Ovary (tissue), 7 donors: ENCODE measurements at regions not wholly inside any gene's neighbourhood (a gene's known extent, or its start where the extent isn't known, plus 50 kb on each side); places are given as distances from the start of the nearest gene placed in this dataset.

Experiments used
- DNase-seq, 5 donors: peaks; one replicate each; pipeline ENCODE4 v3.0.0-alpha.2; 2019 to 2020
- H3K27ac ChIP-seq, 2 donors: fragments of 200-600 bp; one replicate each; pipeline versions ENCODE4 v1.5.1 to v1.8.0; 2019 to 2022
- H3K27me3 ChIP-seq: fragments of 200-600 bp; one replicate; pipeline ENCODE4 v1.8.0; 2022
- H3K36me3 ChIP-seq: fragments of 200-600 bp; sonication (generic); one replicate; pipeline ENCODE4 v1.5.1; 2019
- H3K4me1 ChIP-seq: one replicate; pipeline ENCODE4 v1.8.1; 2013; ENCODE audit warnings: mild to moderate bottlenecking, moderate library complexity; ENCODE audit not compliant: insufficient read depth
- H3K4me3 ChIP-seq: fragments of 200-600 bp; sonication (generic); one replicate; pipeline ENCODE4 v1.5.1; 2017
- H3K9me3 ChIP-seq, 2 donors: fragments of 200-600 bp in 1 of 2; sonication (generic) in 1 of 2; one replicate each; pipeline versions ENCODE4 v1.5.1 to v1.8.1; 2013 to 2019; ENCODE audit warnings: mild to moderate bottlenecking in 1 of 2, moderate library complexity in 1 of 2
- EP300 ChIP-seq: sonication (generic); formaldehyde crosslinking; IDR thresholded peaks from one replicate; pipeline ENCODE4 v1.6.1; 2017; ENCODE audit warnings: antibody characterized with exemption
- POLR2A ChIP-seq: fragments of 450-650 bp; IDR thresholded peaks from one replicate; pipeline ENCODE4 v1.6.1; 2017; ENCODE audit warnings: antibody characterized with exemption, mild to moderate bottlenecking, moderate library complexity
- WGBS, 3 donors: extraction: QIAGEN DNeasy Blood & Tissue Kit in 1 of 3; methylation state at CpG; one replicate each; pipeline versions ENCODE4 v1.1.5 to v1.1.7; 2013 to 2017; 5-methylcytosine and 5-hydroxymethylcytosine counted together
- intact Hi-C, 4 donors: fragments of 100-400 bp; cut with DNase I; formaldehyde crosslinking; loops; one replicate each; pipeline versions ENCODE4 v1.11.0 to v1.15.1; 2022 to 2023
- TF ChIP-seq, protein P1 (sequence below), 3 donors: fragments of 450-650 bp in 2 of 3; fragments of 200-600 bp in 1 of 3; IDR thresholded peaks; one replicate each; pipeline versions ENCODE4 v1.5.1 to v1.8.0; 2016 to 2022; ENCODE audit warnings: antibody characterized with exemption in 3 of 3, mild to moderate bottlenecking in 1 of 3
- donor health status: DM: no; HTN: no; CAD: no; lungs with moderate emphysema.
- donor health status: DM: no; HTN: no; CAD: no.
- donor health status: Bipolar disorder and iron deficiency.
- donor health status: DM: no; HTN: no; CAD: no.
- donor health status: DM: yes; HTN: yes; CAD: no.

DNA sequence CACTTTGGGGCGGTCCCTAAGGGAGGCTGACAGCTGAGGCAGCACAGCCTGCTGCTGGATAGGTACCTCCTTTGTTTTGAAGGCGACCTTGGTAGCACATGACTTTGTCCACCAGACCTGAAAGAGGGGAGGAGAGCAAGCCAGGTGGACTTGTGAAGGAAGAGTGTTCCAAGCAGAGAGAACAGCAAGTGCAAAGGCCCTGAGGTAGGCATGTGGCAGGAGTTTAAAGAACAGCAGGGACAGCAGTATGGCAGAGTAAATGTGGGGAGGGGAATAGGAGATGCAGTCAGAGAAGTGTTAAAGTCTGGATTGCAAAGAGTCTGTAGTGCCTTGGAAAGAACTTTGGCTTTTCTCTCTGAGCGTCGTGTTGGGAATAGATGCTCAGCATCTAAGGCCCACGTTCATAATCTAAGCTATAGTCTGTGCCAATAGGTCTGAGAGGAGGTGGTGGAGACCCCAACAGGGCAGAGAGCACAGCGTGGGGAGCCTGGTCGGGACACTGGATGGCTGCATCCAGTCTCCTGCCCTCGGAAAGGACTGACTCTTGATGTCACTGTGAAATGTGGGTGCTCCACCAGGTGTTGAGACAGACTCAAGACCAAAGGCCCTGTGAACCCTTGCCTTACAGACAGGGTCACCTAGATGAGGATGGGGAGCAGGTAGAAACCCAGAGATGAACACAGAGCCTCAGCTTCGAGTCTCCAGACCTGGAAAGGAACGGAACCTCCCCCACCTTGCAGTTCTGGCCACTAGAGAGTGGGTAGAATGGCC lies 242.1 kb upstream of the PWP1 start:
- no peak for DNase-seq
- Histone ChIP-seq H3K27me3 (no peaks in the 10 kb centered on the region), H3K9me3 (no peaks in the 10 kb centered on the region), H3K4me3 (no peak overlapping the region), H3K27ac (no peak overlapping the region), H3K4me1 (no peaks in the 10 kb centered on the region), H3K36me3 (no peaks in the 10 kb centered on the region)
- TF ChIP-seq, protein P1, sequence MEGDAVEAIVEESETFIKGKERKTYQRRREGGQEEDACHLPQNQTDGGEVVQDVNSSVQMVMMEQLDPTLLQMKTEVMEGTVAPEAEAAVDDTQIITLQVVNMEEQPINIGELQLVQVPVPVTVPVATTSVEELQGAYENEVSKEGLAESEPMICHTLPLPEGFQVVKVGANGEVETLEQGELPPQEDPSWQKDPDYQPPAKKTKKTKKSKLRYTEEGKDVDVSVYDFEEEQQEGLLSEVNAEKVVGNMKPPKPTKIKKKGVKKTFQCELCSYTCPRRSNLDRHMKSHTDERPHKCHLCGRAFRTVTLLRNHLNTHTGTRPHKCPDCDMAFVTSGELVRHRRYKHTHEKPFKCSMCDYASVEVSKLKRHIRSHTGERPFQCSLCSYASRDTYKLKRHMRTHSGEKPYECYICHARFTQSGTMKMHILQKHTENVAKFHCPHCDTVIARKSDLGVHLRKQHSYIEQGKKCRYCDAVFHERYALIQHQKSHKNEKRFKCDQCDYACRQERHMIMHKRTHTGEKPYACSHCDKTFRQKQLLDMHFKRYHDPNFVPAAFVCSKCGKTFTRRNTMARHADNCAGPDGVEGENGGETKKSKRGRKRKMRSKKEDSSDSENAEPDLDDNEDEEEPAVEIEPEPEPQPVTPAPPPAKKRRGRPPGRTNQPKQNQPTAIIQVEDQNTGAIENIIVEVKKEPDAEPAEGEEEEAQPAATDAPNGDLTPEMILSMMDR (IDR thresholded peaks at IDR 0.05): no peak
- TF ChIP-seq POLR2A: no peak
- TF ChIP-seq EP300: no peak
- WGBS, 3 donors: 86 to 88% (median 87%) methylated on average over 10 of the region's 10 CpGs
- intact Hi-C loops: no loop called here

DNA sequence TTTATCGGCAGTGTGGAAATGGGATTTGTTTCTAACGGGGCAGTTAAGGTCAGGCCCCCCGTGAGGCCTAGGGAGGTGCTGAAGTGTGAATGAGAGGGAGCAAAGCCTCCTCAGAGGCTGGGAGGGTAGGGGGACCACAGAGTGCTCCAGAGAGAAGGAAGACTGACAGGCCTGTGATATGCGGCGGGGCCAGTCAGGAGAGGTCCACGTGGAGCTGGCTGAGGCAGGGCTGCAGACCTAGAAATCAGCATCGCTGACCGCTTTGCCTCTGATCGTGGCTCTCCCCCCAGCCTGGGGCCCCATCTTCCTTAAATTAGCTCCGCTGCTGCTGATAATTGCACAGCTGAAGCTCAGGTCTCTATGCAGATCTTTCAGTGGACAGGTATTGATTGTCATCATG lies 240.8 kb upstream of the PWP1 start:
- H3K27me3 ChIP-seq: no peaks in the 10 kb centered on the region
- H3K9me3 ChIP-seq: no peaks in the 10 kb centered on the region
- TF ChIP-seq POLR2A (no peak), EP300 (no peak)
- TF ChIP-seq, protein P1 (IDR thresholded peaks at IDR 0.05): no peak
- DNase-seq: no peak
- H3K4me3 ChIP-seq: no peak overlapping the region
- 53 to 66% (median 64%) methylated on average over 10 of the region's 10 CpGs for WGBS, 3 donors
- no peaks in the 10 kb centered on the region for H3K4me1 ChIP-seq
- no peak overlapping the region for H3K27ac ChIP-seq
- intact Hi-C loops: no loop called here
- no peaks in the 10 kb centered on the region for H3K36me3 ChIP-seq

- H3K27ac ChIP-seq: no peak overlapping the region
- no peak for TF ChIP-seq POLR2A
- H3K36me3 ChIP-seq: no peaks in the 10 kb centered on the region
- no peaks in the 10 kb centered on the region for H3K4me1 ChIP-seq
- no peaks in the 10 kb centered on the region for H3K27me3 ChIP-seq
- 81 to 91% (median 86%) methylated on average over 3 of the region's 3 CpGs for WGBS, 3 donors
- no peaks in the 10 kb centered on the region for H3K9me3 ChIP-seq
- no peak overlapping the region for H3K4me3 ChIP-seq
- intact Hi-C loops: no loop called here
- no peak for DNase-seq
Measured at GRCh38 chr12:107446476-107446875, 239.1 kb upstream of the PWP1 start.

DNA sequence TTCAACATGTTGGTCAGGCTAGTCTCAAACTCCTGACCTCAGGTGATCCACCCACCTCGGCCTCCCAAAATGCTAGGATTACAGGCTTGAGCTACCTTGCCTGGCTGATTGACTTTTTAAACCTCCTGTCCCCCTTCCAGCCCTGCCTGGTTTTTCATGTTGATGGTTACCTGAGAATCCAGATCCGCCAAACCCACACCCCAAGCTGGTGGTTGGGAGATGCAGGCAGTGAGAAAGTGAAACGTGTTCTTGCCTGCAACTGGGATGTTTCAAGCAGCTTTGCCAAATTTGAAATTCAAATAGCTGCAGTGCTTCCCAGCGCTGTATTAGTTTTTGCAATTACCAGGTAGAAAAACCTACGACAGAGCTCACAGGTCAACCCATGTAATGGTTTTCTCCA lies 238.3 kb upstream of the PWP1 start:
- H3K36me3 ChIP-seq: no peaks in the 10 kb centered on the region
- intact Hi-C loops: no loop called here
- 77 to 82% (median 79%) methylated on average over 5 of the region's 5 CpGs for WGBS, 3 donors
- H3K27me3 ChIP-seq: no peaks in the 10 kb centered on the region
- no peak for TF ChIP-seq POLR2A
- TF ChIP-seq, protein P1 (IDR thresholded peaks at IDR 0.05): no peak
- no peak for TF ChIP-seq EP300
- no peak for DNase-seq
- no peak overlapping the region for H3K4me3 ChIP-seq
- no peaks in the 10 kb centered on the region for H3K4me1 ChIP-seq
- H3K27ac ChIP-seq: no peak overlapping the region
- no peaks in the 10 kb centered on the region for H3K9me3 ChIP-seq

DNA sequence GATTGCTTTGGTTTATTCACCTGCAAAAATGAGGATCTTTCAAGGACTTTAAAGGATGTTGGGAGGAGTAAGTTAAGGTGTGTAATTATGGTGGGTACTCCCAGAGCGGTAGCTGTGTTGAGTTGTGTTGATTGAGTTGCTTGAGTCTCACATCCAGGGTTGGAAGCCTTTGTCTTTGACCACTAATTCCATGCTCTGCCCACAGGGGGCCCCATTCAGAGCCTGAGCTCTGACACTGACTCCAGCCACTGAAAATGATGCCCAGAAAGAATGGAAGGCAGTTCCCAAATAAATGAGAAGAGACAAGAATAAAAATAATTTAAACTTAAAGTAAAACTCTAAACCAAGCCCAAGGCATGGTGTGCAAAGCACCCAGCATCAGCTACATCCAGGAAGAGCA lies 237.4 kb upstream of the PWP1 start:
- H3K36me3 ChIP-seq: no peaks in the 10 kb centered on the region

More for the DNA sequence above, 237.4 kb upstream of the PWP1 start:
- Histone ChIP-seq H3K4me1 (no peaks in the 10 kb centered on the region), H3K4me3 (no peak overlapping the region), H3K9me3 (no peaks in the 10 kb centered on the region), H3K27ac (no peak overlapping the region), H3K27me3 (no peaks in the 10 kb centered on the region)
- TF ChIP-seq, protein P1 (IDR thresholded peaks at IDR 0.05): no peak
- TF ChIP-seq EP300 (no peak), POLR2A (no peak)
- whole genome bisulfite sequencing, 3 donors: 53 to 58% (median 54%) methylated on average over 1 of the region's 1 CpG
- DNase-seq: no peak
- intact Hi-C loops: no loop called here
